SK-N-SH (cell line): ENCODE measurements at regions not wholly inside any gene's neighbourhood (a gene's known extent, or its start where the extent isn't known, plus 50 kb on each side); places are given as distances from the start of the nearest gene placed in this dataset.
A peak's percentile ranks its signal among the peaks of the same experiment; 100 is the strongest.

Source experiments
- CTCF ChIA-PET: fragments of 300-600, 350-600 bp; formaldehyde crosslinking; extraction: SDS; loops from one replicate; lab custom pipeline; 2021; lab: Yijun Ruan, JAX
- POLR2A ChIA-PET: fragments of 350-600 bp; sonication (Branson Sonifier 250); formaldehyde crosslinking; extraction: SDS; loops from one replicate; lab custom pipeline; 2020; ENCODE audit warnings: antibody characterized with exemption, inconsistent platforms; lab: Yijun Ruan, JAX
- DNase-seq: peaks from one replicate; pipeline ENCODE4 v3.0.0; 2012
- H2AFZ ChIP-seq: fragments of 200-600 bp; sonication (generic); 2 replicates; pipeline ENCODE4 v1.8.1; 2016; ENCODE audit warnings: antibody characterized with exemption, mild to moderate bottlenecking, low read depth
- H3F3A ChIP-seq: fragments of 200-600 bp; sonication (generic); replicated peaks from 2 replicates; pipeline ENCODE3; 2016; ENCODE audit warnings: antibody characterized with exemption, mild to moderate bottlenecking; ENCODE audit not compliant: insufficient read depth
- H3K27ac ChIP-seq, 2 experiments: fragments of 200-500 bp in 1 of 2; fragments of 200-600 bp in 1 of 2; sonication (Bioruptor generic) in 1 of 2; sonication (generic), shearing (Covaris generic) in 1 of 2; 2 replicates each; pipeline versions ENCODE4 v1.5.1 to v1.6.1; 2014 to 2016; ENCODE audit warnings: low read depth in 2 of 2, inconsistent platforms in 1 of 2, low read length in 1 of 2, mild to moderate bottlenecking in 1 of 2, mixed read lengths in 1 of 2
- H3K27me3 ChIP-seq: fragments of 200-600 bp; sonication (generic), shearing (Covaris generic); 2 replicates; pipeline ENCODE4 v1.6.1; 2016; ENCODE audit warnings: mixed run types; ENCODE audit not compliant: insufficient read depth
- H3K36me3 ChIP-seq, 2 experiments: fragments of 200-500 bp in 1 of 2; fragments of 200-600 bp in 1 of 2; sonication (Bioruptor generic) in 1 of 2; sonication (generic) in 1 of 2; replicated peaks in 1 of 2; 2 replicates each; pipeline versions ENCODE3 to v1.5.1; 2014 to 2016; ENCODE audit warnings: low read length in 1 of 2, mild to moderate bottlenecking in 1 of 2; ENCODE audit not compliant: insufficient read depth in 2 of 2, control insufficient read depth in 1 of 2
- H3K4me1 ChIP-seq, 2 experiments: fragments of 200-500 bp in 1 of 2; fragments of 200-600 bp in 1 of 2; sonication (Bioruptor generic) in 1 of 2; sonication (generic), shearing (Covaris generic) in 1 of 2; 2 replicates each; pipeline versions ENCODE4 v1.5.1 to v1.6.1; 2014 to 2016; ENCODE audit warnings: low read depth in 1 of 2, low read length in 1 of 2, mixed run types in 1 of 2; ENCODE audit not compliant: insufficient read depth in 2 of 2, control insufficient read depth in 1 of 2
- H3K4me2 ChIP-seq: fragments of 200-600 bp; sonication (generic), shearing (Covaris generic); 2 replicates; pipeline ENCODE4 v1.6.1; 2017; ENCODE audit warnings: mixed run types
- H3K4me3 ChIP-seq, 2 experiments: fragments of 200-500 bp in 1 of 2; fragments of 200-600 bp in 1 of 2; sonication (Bioruptor generic) in 1 of 2; sonication (generic), shearing (Covaris generic) in 1 of 2; 2 replicates each; pipeline versions ENCODE4 v1.5.1 to v1.8.1; 2014 to 2016; ENCODE audit warnings: low read depth in 2 of 2, inconsistent platforms in 1 of 2, low read length in 1 of 2, mild to moderate bottlenecking in 1 of 2, mixed read lengths in 1 of 2, moderate library complexity in 1 of 2
- H3K79me2 ChIP-seq: fragments of 200-600 bp; sonication (generic); 2 replicates; pipeline ENCODE4 v1.8.1; 2017; ENCODE audit warnings: mild to moderate bottlenecking; ENCODE audit not compliant: insufficient read depth
- H3K9ac ChIP-seq: fragments of 200-600 bp; sonication (generic); 2 replicates; pipeline ENCODE4 v1.6.1; 2017; ENCODE audit warnings: mixed run types
- H3K9me2 ChIP-seq: fragments of 200-600 bp; sonication (generic); 2 replicates; pipeline ENCODE4 v1.6.1; 2017; ENCODE audit warnings: mixed run types
- H3K9me3 ChIP-seq: fragments of 200-600 bp; sonication (generic); 2 replicates; pipeline ENCODE4 v1.6.1; 2017; ENCODE audit warnings: mixed run types, mild to moderate bottlenecking, moderate library complexity
- H4K20me1 ChIP-seq: fragments of 200-600 bp; sonication (generic); 2 replicates; pipeline ENCODE4 v1.6.1; 2017; ENCODE audit warnings: mild to moderate bottlenecking, mixed run types; ENCODE audit not compliant: insufficient read depth
- CHD2 ChIP-seq: fragments of 150-350 bp; IDR thresholded peaks from 2 replicates; pipeline ENCODE4 v1.6.1; 2018; ENCODE audit warnings: low read length; ENCODE audit not compliant: partially characterized antibody
- FOXJ3 ChIP-seq: sonication (generic); formaldehyde crosslinking; IDR thresholded peaks from 2 replicates; pipeline ENCODE4 v1.5.1; 2020; ENCODE audit warnings: mild to moderate bottlenecking, missing genetic modification reagents
- GABPA ChIP-seq: IDR thresholded peaks from 2 replicates; pipeline ENCODE4 v1.4.0; 2012; ENCODE audit warnings: low read depth, mild to moderate bottlenecking
- JUND ChIP-seq: IDR thresholded peaks from 2 replicates; pipeline ENCODE4 v1.4.0; 2012
- MAX ChIP-seq: IDR thresholded peaks from 2 replicates; pipeline ENCODE4 v1.4.0; 2012; ENCODE audit warnings: low read depth
- MXI1 ChIP-seq: IDR thresholded peaks from 2 replicates; pipeline ENCODE4 v1.6.1; 2012; ENCODE audit warnings: mild to moderate bottlenecking, low read depth, low read length, improper control_type of control experiment
- NRF1 ChIP-seq: IDR thresholded peaks from 2 replicates; pipeline ENCODE4 v1.6.1; 2012; ENCODE audit warnings: low read depth, mild to moderate bottlenecking, low read length
- POLR2AphosphoS5 ChIP-seq: IDR thresholded peaks from 2 replicates; pipeline ENCODE4 v1.6.1; 2012; ENCODE audit warnings: low read depth, low read length
- RAD21 ChIP-seq: IDR thresholded peaks from 2 replicates; pipeline ENCODE4 v1.6.1; 2012; ENCODE audit warnings: mild to moderate bottlenecking, low read length
- REST ChIP-seq: IDR thresholded peaks from 2 replicates; pipeline ENCODE4 v1.6.1; 2012; ENCODE audit warnings: mild to moderate bottlenecking, low read depth, low read length, moderate library complexity
- RFX5 ChIP-seq: IDR thresholded peaks from 2 replicates; pipeline ENCODE4 v1.6.1; 2012; ENCODE audit warnings: mild to moderate bottlenecking, improper control_type of control experiment, low read length
- SMC3 ChIP-seq: IDR thresholded peaks from 2 replicates; pipeline ENCODE4 v1.6.1; 2012; ENCODE audit warnings: low read depth, low read length, improper control_type of control experiment
- TCF12 ChIP-seq: IDR thresholded peaks from 2 replicates; pipeline ENCODE4 v1.4.0; 2012
- TEAD4 ChIP-seq: IDR thresholded peaks from 2 replicates; pipeline ENCODE4 v1.4.0; 2012; ENCODE audit warnings: mild to moderate bottlenecking, borderline replicate concordance; ENCODE audit not compliant: insufficient read depth
- USF2 ChIP-seq: fragments of 150-350 bp; IDR thresholded peaks from 2 replicates; pipeline ENCODE4 v1.6.1; 2017; ENCODE audit warnings: antibody characterized with exemption, low read length, low read depth, borderline replicate concordance
- YY1 ChIP-seq: IDR thresholded peaks from 2 replicates; pipeline ENCODE4 v1.4.0; 2012; ENCODE audit warnings: low read depth, mild to moderate bottlenecking
- ZBTB33 ChIP-seq: IDR thresholded peaks from 2 replicates; pipeline ENCODE4 v1.4.0; 2012; ENCODE audit warnings: low read depth, borderline replicate concordance
- WGBS: methylation state at CpG from one replicate; pipeline ENCODE4 v1.1.6; 2017; ENCODE audit warnings: low lambda C conversion rate; 5-methylcytosine and 5-hydroxymethylcytosine counted together
- TF ChIP-seq, protein P1 (sequence below): fragments of 200-600 bp; sonication (generic); IDR thresholded peaks from 2 replicates; pipeline ENCODE4 v1.6.1; 2017; ENCODE audit warnings: antibody characterized with exemption, mild to moderate bottlenecking, moderate library complexity

- no peak overlapping the region for H2AFZ ChIP-seq
- H3K4me2 ChIP-seq = no peak overlapping the region
- DNase-seq = no peak
- no peaks in the 10 kb centered on the region for H3F3A ChIP-seq
- no peak overlapping the region for H3K9ac ChIP-seq
- no peaks in the 10 kb centered on the region for H3K36me3 ChIP-seq
- WGBS = 89% methylated on average over 10 of the region's 10 CpGs
- H3K79me2 ChIP-seq = no peaks in the 10 kb centered on the region
- H3K4me1 ChIP-seq = peaks cover 0 to 16% of the 10 kb centered on the region in 2 experiments; a peak in 2 of 4 replicates
- CTCF ChIA-PET = no interaction called here
- no peaks in the 10 kb centered on the region for H3K9me3 ChIP-seq
- TF ChIP-seq POLR2AphosphoS5 (no peak), NRF1 (no peak), ZBTB33 (no peak), FOXJ3 (CRISPR knock-in tag) (no peak), MAX (no peak), RAD21 (no peak), SMC3 (no peak), TCF12 (no peak), GABPA (no peak), YY1 (no peak), REST (no peak), MXI1 (no peak), TEAD4 (no peak), RFX5 (no peak), USF2 (no peak), CHD2 (no peak), JUND (no peak)
- TF ChIP-seq, protein P1, sequence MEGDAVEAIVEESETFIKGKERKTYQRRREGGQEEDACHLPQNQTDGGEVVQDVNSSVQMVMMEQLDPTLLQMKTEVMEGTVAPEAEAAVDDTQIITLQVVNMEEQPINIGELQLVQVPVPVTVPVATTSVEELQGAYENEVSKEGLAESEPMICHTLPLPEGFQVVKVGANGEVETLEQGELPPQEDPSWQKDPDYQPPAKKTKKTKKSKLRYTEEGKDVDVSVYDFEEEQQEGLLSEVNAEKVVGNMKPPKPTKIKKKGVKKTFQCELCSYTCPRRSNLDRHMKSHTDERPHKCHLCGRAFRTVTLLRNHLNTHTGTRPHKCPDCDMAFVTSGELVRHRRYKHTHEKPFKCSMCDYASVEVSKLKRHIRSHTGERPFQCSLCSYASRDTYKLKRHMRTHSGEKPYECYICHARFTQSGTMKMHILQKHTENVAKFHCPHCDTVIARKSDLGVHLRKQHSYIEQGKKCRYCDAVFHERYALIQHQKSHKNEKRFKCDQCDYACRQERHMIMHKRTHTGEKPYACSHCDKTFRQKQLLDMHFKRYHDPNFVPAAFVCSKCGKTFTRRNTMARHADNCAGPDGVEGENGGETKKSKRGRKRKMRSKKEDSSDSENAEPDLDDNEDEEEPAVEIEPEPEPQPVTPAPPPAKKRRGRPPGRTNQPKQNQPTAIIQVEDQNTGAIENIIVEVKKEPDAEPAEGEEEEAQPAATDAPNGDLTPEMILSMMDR = no peak
- TF ChIP-seq, all 33 proteins: peak for 0
- Histone ChIP-seq H3K4me3 (no peak overlapping the region), H3K27ac (peak overlapping the region in 1 of 2 experiments; percentile 69; a peak in 1 of 4 replicates), H3K27me3 (no peaks in the 10 kb centered on the region), H3K9me2 (no peaks in the 10 kb centered on the region), H4K20me1 (no peaks in the 10 kb centered on the region)
- POLR2A ChIA-PET = no interaction called here
Measured at GRCh38 chr10:3986493-3987142, 201.6 kb upstream of the KLF6 start.
